ENCODE measurements at regions not wholly inside any gene's neighbourhood (a gene's known extent, or its start where the extent isn't known, plus 50 kb on each side); places are given as distances from the start of the nearest gene placed in this dataset.
"Not testable (repeated sequence)": the region's sequence is repeated elsewhere in the genome, so short reads cannot be mapped to it uniquely, and the experiment has no call there.

GRCh38 chr7:125924037-125924436, 994.4 kb upstream of the POT1 start:
- WGBS, 2 donors: 55 to 72% methylated on average over 2 of the region's 2 CpGs
- no peak for ATAC-seq (ENCODE audit: insufficient read depth, low FRiP score)
- no peak for TF ChIP-seq CTCF (IDR thresholded peaks at IDR 0.05; ENCODE audit: control extremely low read depth, extremely low read depth)
- DNase-seq: no peak
- Histone ChIP-seq H3K4me1 (ENCODE audit: control insufficient read depth in 5 of 5, insufficient read depth in 5 of 5, low read length in 5 of 5) (no peaks in the 10 kb centered on the region), H3K36me3 (ENCODE audit: control insufficient read depth in 4 of 4, insufficient read depth in 4 of 4, low read length in 4 of 4) (no peaks in the 10 kb centered on the region), H3K9me3 (ENCODE audit: control insufficient read depth in 4 of 4, insufficient read depth in 3 of 4, low read length in 3 of 4) (no peaks in the 10 kb centered on the region), H3K9ac (ENCODE audit: insufficient read depth in 1 of 2, low read length in 2 of 2) (no peak overlapping the region), H3K4me3 (no peak overlapping the region), H3K27ac (ENCODE audit: low read depth in 1 of 2, low read length in 1 of 2) (no peak overlapping the region), H3K27me3 (ENCODE audit: control insufficient read depth in 3 of 3, insufficient read depth in 3 of 3, low read length in 2 of 3) (no peaks in the 10 kb centered on the region)

GRCh38 chr7:125915381-125915948, 985.8 kb upstream of the POT1 start:
- DNase-seq; H3K27me3 ChIP-seq (ENCODE audit: control insufficient read depth in 3 of 3, insufficient read depth in 3 of 3, low read length in 2 of 3); H3K36me3 ChIP-seq (ENCODE audit: control insufficient read depth in 4 of 4, insufficient read depth in 4 of 4, low read length in 4 of 4); H3K9ac ChIP-seq (ENCODE audit: insufficient read depth in 1 of 2, low read length in 2 of 2); H3K27ac ChIP-seq (ENCODE audit: low read depth in 1 of 2, low read length in 1 of 2); H3K4me1 ChIP-seq (ENCODE audit: control insufficient read depth in 5 of 5, insufficient read depth in 5 of 5, low read length in 5 of 5); H3K9me3 ChIP-seq (ENCODE audit: control insufficient read depth in 4 of 4, insufficient read depth in 3 of 4, low read length in 3 of 4); ATAC-seq (ENCODE audit: insufficient read depth, low FRiP score); H3K4me3 ChIP-seq: not testable (repeated sequence)
- WGBS, 2 donors: 60 to 66% methylated on average over 3 of the region's 4 CpGs

GRCh38 chr7:125908711-125909110, 979.1 kb upstream of the POT1 start:
- H3K9me3 ChIP-seq (ENCODE audit: control insufficient read depth in 4 of 4, insufficient read depth in 3 of 4, low read length in 3 of 4): peaks cover 0 to 2% (median 0%) of the 10 kb centered on the region in 4 donors
- H3K27ac ChIP-seq (ENCODE audit: low read depth in 1 of 2, low read length in 1 of 2): no peak overlapping the region
- no peak overlapping the region for H3K4me3 ChIP-seq
- H3K36me3 ChIP-seq (ENCODE audit: control insufficient read depth in 4 of 4, insufficient read depth in 4 of 4, low read length in 4 of 4): no peaks in the 10 kb centered on the region
- 88 to 89% methylated on average over 2 of the region's 2 CpGs for WGBS, 2 donors
- ATAC-seq (ENCODE audit: insufficient read depth, low FRiP score) (no peak), DNase-seq (no peak)
- H3K27me3 ChIP-seq (ENCODE audit: control insufficient read depth in 3 of 3, insufficient read depth in 3 of 3, low read length in 2 of 3): no peaks in the 10 kb centered on the region
- TF ChIP-seq CTCF (IDR thresholded peaks at IDR 0.05; ENCODE audit: control extremely low read depth, extremely low read depth): no peak
- H3K9ac ChIP-seq (ENCODE audit: insufficient read depth in 1 of 2, low read length in 2 of 2): no peak overlapping the region
- H3K4me1 ChIP-seq (ENCODE audit: control insufficient read depth in 5 of 5, insufficient read depth in 5 of 5, low read length in 5 of 5): no peaks in the 10 kb centered on the region

- DNase-seq: no peak
- no peak for TF ChIP-seq CTCF (IDR thresholded peaks at IDR 0.05; ENCODE audit: control extremely low read depth, extremely low read depth)
- H3K36me3 ChIP-seq (ENCODE audit: control insufficient read depth in 4 of 4, insufficient read depth in 4 of 4, low read length in 4 of 4): no peaks in the 10 kb centered on the region
- H3K4me1 ChIP-seq (ENCODE audit: control insufficient read depth in 5 of 5, insufficient read depth in 5 of 5, low read length in 5 of 5): no peaks in the 10 kb centered on the region
- H3K4me3 ChIP-seq: no peak overlapping the region
- H3K9me3 ChIP-seq (ENCODE audit: control insufficient read depth in 4 of 4, insufficient read depth in 3 of 4, low read length in 3 of 4): no peaks in the 10 kb centered on the region
- no peak overlapping the region for H3K9ac ChIP-seq (ENCODE audit: insufficient read depth in 1 of 2, low read length in 2 of 2)
- ATAC-seq (ENCODE audit: insufficient read depth, low FRiP score): no peak
- H3K27ac ChIP-seq (ENCODE audit: low read depth in 1 of 2, low read length in 1 of 2): no peak overlapping the region
- 85 to 92% methylated on average over 1 of the region's 1 CpG for WGBS, 2 donors
- H3K27me3 ChIP-seq (ENCODE audit: control insufficient read depth in 3 of 3, insufficient read depth in 3 of 3, low read length in 2 of 3): no peaks in the 10 kb centered on the region
Observed at GRCh38 chr7:125899577-125899976, 970.0 kb upstream of the POT1 start.

All from lung (tissue), 11 donors.